ENCODE measurements at regions not wholly inside any gene's neighbourhood (a gene's known extent, or its start where the extent isn't known, plus 50 kb on each side); places are given as distances from the start of the nearest gene placed in this dataset.

DNA sequence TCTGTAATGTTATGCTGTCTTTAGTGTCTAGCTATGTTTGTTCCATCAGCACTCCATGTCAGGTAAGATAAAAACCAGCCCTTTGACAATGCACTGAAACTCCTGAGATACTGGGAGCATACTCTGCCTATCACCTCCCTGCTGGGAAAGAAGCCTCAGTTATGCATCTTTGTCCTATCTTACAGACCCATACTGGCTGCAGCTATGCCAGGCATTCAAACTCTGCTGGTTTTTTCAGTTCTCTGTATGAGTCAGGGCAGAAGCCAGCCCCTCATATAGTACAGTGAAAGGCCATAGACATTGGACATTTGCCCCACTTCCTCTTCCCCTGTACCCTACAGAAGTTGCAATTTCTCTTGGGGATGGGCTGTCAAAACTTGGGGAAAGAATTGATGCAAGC is 181.1 kb upstream of the RGPD4 start:
- BruUV-seq (replicated peaks) = no TSS peak
- Histone ChIP-seq H3K36me3 (ENCODE audit: insufficient read depth, low read length, poor library complexity, severe bottlenecking) (no peaks in the 10 kb centered on the region), H3K9me3 (ENCODE audit: low read depth, low read length, poor library complexity, severe bottlenecking) (peaks cover 17% of the 10 kb centered on the region), H3K27me3 (replicated peaks; ENCODE audit: insufficient read depth, low read depth, low read length, poor library complexity) (no peaks in the 10 kb centered on the region), H3K4me1 (ENCODE audit: insufficient read depth, low read length, poor library complexity, severe bottlenecking) (no peaks in the 10 kb centered on the region), H3K4me3 (ENCODE audit: low read depth, low read length, poor library complexity, severe bottlenecking) (no peak overlapping the region), H3K27ac (ENCODE audit: low read depth, low read length, poor library complexity, severe bottlenecking) (no peak overlapping the region)
- no peak for DNase-seq (ENCODE audit: low spot score)
- TF ChIP-seq, protein P1, sequence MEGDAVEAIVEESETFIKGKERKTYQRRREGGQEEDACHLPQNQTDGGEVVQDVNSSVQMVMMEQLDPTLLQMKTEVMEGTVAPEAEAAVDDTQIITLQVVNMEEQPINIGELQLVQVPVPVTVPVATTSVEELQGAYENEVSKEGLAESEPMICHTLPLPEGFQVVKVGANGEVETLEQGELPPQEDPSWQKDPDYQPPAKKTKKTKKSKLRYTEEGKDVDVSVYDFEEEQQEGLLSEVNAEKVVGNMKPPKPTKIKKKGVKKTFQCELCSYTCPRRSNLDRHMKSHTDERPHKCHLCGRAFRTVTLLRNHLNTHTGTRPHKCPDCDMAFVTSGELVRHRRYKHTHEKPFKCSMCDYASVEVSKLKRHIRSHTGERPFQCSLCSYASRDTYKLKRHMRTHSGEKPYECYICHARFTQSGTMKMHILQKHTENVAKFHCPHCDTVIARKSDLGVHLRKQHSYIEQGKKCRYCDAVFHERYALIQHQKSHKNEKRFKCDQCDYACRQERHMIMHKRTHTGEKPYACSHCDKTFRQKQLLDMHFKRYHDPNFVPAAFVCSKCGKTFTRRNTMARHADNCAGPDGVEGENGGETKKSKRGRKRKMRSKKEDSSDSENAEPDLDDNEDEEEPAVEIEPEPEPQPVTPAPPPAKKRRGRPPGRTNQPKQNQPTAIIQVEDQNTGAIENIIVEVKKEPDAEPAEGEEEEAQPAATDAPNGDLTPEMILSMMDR (conservative IDR thresholded peaks at IDR 0.05; ENCODE audit: low read depth, low read length) = no peak
- no peak for TF ChIP-seq EZH2 (IDR thresholded peaks at IDR 0.05; ENCODE audit: borderline replicate concordance, low read depth, low read length, poor library complexity, severe bottlenecking)
- intact Hi-C loops (cut with micrococcal nuclease; ENCODE audit: unreplicated experiment) = no loop called here
- CTCF ChIA-PET = no interaction called here
- POLR2A ChIA-PET (ENCODE audit: low non-redundant PET) = no interaction called here

DNA sequence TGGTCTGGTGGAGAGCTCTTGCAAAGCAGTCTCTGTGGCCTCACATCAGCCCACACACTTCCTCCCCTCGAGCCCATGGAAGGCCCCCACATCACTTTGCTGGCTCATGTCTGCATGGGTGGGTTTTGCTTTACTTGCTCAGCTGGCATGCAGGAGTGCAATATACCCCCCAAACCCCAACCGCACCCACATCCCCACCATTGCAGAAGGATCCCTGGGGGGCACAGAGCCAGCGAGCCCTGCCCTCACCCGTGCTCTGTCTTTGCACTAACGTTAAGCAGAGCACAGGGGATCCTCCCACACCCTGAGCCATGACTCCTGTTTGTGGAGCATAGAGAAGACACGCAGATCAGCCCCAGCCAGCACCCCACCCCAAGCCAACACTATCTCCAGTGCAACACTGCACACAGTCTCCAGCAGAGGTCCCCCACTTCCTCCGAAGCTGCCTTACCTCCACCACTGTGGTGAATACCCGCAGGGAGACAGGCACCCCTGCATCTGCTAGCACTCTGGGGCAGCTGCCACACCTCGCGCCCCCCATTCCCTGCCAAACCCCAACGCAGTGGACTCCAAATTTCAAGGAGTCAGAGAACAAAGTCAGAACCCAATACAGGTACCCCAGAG is 177.8 kb upstream of the RGPD4 start:
- TF ChIP-seq EZH2 (IDR thresholded peaks at IDR 0.05; ENCODE audit: borderline replicate concordance, low read depth, low read length, poor library complexity, severe bottlenecking) = no peak
- TF ChIP-seq, protein P1 (conservative IDR thresholded peaks at IDR 0.05; ENCODE audit: low read depth, low read length) = no peak
- ChIA-PET CTCF (no interaction called here), POLR2A (ENCODE audit: low non-redundant PET) (no interaction called here)
- Histone ChIP-seq H3K4me1 (ENCODE audit: insufficient read depth, low read length, poor library complexity, severe bottlenecking) (no peaks in the 10 kb centered on the region), H3K36me3 (ENCODE audit: insufficient read depth, low read length, poor library complexity, severe bottlenecking) (no peaks in the 10 kb centered on the region), H3K27ac (ENCODE audit: low read depth, low read length, poor library complexity, severe bottlenecking) (no peak overlapping the region), H3K9me3 (ENCODE audit: low read depth, low read length, poor library complexity, severe bottlenecking) (peaks cover 12% of the 10 kb centered on the region), H3K27me3 (replicated peaks; ENCODE audit: insufficient read depth, low read depth, low read length, poor library complexity) (no peaks in the 10 kb centered on the region), H3K4me3 (ENCODE audit: low read depth, low read length, poor library complexity, severe bottlenecking) (no peak overlapping the region)
- intact Hi-C loops (cut with micrococcal nuclease; ENCODE audit: unreplicated experiment) = no loop called here
- no TSS peak for BruUV-seq (replicated peaks)
- DNase-seq (ENCODE audit: low spot score) = no peak

DNA sequence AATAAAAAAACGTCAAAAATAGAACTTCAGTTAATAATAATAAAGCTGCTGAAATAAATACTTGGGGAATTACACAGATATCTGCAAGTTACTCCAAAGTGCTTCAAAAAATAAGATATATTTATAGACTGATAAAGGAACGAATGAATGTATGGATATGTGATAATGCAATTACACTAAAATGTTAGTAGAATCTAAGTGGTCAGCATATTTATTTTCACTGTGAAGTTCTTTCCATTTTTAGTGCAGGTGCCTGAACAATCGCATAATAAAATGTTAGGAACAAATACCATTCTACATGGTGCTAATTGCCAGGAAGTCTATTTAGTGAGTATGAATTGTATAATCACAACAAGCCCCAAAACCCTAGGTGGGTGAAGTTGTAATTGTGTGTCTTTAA is 169.6 kb upstream of the RGPD4 start:
- TF ChIP-seq, protein P1 (conservative IDR thresholded peaks at IDR 0.05; ENCODE audit: low read depth, low read length) = no peak
- no peak for TF ChIP-seq EZH2 (IDR thresholded peaks at IDR 0.05; ENCODE audit: borderline replicate concordance, low read depth, low read length, poor library complexity, severe bottlenecking)
- ChIA-PET CTCF (no interaction called here), POLR2A (ENCODE audit: low non-redundant PET) (no interaction called here)
- no peak overlapping the region for H3K27ac ChIP-seq (ENCODE audit: low read depth, low read length, poor library complexity, severe bottlenecking)
- H3K27me3 ChIP-seq (replicated peaks; ENCODE audit: insufficient read depth, low read depth, low read length, poor library complexity) = no peaks in the 10 kb centered on the region
- no peak overlapping the region for H3K4me3 ChIP-seq (ENCODE audit: low read depth, low read length, poor library complexity, severe bottlenecking)
- peaks cover 17% of the 10 kb centered on the region for H3K9me3 ChIP-seq (ENCODE audit: low read depth, low read length, poor library complexity, severe bottlenecking)
- no peaks in the 10 kb centered on the region for H3K4me1 ChIP-seq (ENCODE audit: insufficient read depth, low read length, poor library complexity, severe bottlenecking)
- intact Hi-C loops (cut with micrococcal nuclease; ENCODE audit: unreplicated experiment) = no loop called here
- no peak for DNase-seq (ENCODE audit: low spot score)
- H3K36me3 ChIP-seq (ENCODE audit: insufficient read depth, low read length, poor library complexity, severe bottlenecking) = no peaks in the 10 kb centered on the region
- BruUV-seq (replicated peaks) = no TSS peak

All from A673 (cell line).